SK-N-SH (cell line): ENCODE measurements at regions not wholly inside any gene's neighbourhood (a gene's known extent, or its start where the extent isn't known, plus 50 kb on each side); places are given as distances from the start of the nearest gene placed in this dataset.

ENCODE experiments used
- CHD2 ChIP-seq: fragments of 150-350 bp; IDR thresholded peaks from 2 replicates; pipeline ENCODE4 v1.6.1; 2018; ENCODE audit warnings: low read length; ENCODE audit not compliant: partially characterized antibody
- EZH2phosphoT487 ChIP-seq: fragments of 200-600 bp; sonication (generic); IDR thresholded peaks from 2 replicates; pipeline ENCODE4 v1.6.1; 2017; ENCODE audit warnings: low read depth, mixed run types, mild to moderate bottlenecking, antibody characterized with exemption, moderate library complexity, borderline replicate concordance
- FOSL2 ChIP-seq: IDR thresholded peaks from 2 replicates; pipeline ENCODE4 v1.4.0; 2012; ENCODE audit warnings: low read depth, mild to moderate bottlenecking, moderate library complexity, borderline replicate concordance
- NRF1 ChIP-seq: IDR thresholded peaks from 2 replicates; pipeline ENCODE4 v1.6.1; 2012; ENCODE audit warnings: low read depth, mild to moderate bottlenecking, low read length
- POLR2AphosphoS5 ChIP-seq: IDR thresholded peaks from 2 replicates; pipeline ENCODE4 v1.6.1; 2012; ENCODE audit warnings: low read depth, low read length
- RAD21 ChIP-seq: IDR thresholded peaks from 2 replicates; pipeline ENCODE4 v1.6.1; 2012; ENCODE audit warnings: mild to moderate bottlenecking, low read length
- RCOR1 ChIP-seq: fragments of 150-350 bp; IDR thresholded peaks from 2 replicates; pipeline ENCODE4 v1.6.1; 2017; ENCODE audit warnings: antibody characterized with exemption, low read length
- SIN3A ChIP-seq: IDR thresholded peaks from 2 replicates; pipeline ENCODE4 v1.6.1; 2012; ENCODE audit warnings: low read depth, mild to moderate bottlenecking, low read length, moderate library complexity, borderline replicate concordance
- TEAD4 ChIP-seq: IDR thresholded peaks from 2 replicates; pipeline ENCODE4 v1.4.0; 2012; ENCODE audit warnings: mild to moderate bottlenecking, borderline replicate concordance; ENCODE audit not compliant: insufficient read depth
- TF ChIP-seq, protein P1 (sequence below): fragments of 150-350 bp; IDR thresholded peaks from 2 replicates; pipeline ENCODE4 v1.6.1; 2017; ENCODE audit warnings: antibody characterized with exemption, low read length, low read depth, borderline replicate concordance
- TF ChIP-seq, protein P2 (sequence below): fragments of 200-600 bp; sonication (generic); IDR thresholded peaks from 2 replicates; pipeline ENCODE4 v1.6.1; 2017; ENCODE audit warnings: antibody characterized with exemption, mild to moderate bottlenecking, moderate library complexity
- TF ChIP-seq, protein P3 (sequence below): IDR thresholded peaks from 2 replicates; pipeline ENCODE4 v1.6.1; 2012; ENCODE audit warnings: mild to moderate bottlenecking, low read depth, low read length, moderate library complexity
- TF ChIP-seq, protein P4 (sequence below): IDR thresholded peaks from 2 replicates; pipeline ENCODE4 v1.4.0; 2012; ENCODE audit warnings: low read depth

DNA sequence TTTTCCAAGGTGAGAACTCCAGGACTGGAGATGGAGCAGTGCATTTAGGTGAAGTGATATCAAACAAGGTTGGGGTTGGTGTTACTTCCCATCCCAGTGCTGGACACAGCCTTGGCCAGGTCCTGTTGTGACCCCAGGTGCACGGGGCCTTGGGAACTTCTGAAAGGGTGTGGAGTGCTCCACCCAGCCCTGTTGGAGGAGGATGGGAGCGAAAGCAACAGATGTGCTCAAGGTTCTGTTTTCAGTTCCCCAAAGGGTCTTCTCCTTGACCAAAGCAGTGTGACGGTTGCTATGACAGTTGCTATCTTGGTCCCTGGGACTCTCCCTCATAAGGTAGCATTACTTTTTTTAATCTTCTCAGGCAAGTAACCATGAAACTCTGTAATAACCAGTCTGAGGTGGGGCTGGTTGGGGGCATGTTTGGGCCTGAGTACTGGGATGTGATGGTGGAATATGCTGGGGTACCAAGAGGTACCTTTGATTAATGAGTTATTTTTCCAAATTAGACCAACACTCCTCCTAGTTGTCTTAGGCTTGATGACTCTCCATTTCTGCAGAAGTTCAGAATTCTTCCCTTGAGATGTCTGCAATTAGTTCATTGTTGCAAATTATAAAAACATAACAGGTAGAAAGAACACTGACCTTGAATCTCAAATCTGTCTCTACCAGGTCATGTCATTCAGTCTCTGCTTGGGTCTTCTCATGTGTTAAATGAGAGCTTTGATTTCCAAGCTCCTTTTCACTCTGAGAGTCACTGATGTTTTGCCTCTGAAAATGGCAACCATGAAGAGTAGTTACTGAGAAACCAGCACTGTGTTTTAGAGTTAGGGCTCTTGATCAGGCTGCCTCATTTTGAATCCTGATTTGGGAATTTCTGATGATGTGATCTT lies 154.5 kb downstream of the RPIA start:
- no peak for TF ChIP-seq EZH2phosphoT487
- TF ChIP-seq, protein P1, sequence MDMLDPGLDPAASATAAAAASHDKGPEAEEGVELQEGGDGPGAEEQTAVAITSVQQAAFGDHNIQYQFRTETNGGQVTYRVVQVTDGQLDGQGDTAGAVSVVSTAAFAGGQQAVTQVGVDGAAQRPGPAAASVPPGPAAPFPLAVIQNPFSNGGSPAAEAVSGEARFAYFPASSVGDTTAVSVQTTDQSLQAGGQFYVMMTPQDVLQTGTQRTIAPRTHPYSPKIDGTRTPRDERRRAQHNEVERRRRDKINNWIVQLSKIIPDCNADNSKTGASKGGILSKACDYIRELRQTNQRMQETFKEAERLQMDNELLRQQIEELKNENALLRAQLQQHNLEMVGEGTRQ, result no peak
- TF ChIP-seq, protein P2, sequence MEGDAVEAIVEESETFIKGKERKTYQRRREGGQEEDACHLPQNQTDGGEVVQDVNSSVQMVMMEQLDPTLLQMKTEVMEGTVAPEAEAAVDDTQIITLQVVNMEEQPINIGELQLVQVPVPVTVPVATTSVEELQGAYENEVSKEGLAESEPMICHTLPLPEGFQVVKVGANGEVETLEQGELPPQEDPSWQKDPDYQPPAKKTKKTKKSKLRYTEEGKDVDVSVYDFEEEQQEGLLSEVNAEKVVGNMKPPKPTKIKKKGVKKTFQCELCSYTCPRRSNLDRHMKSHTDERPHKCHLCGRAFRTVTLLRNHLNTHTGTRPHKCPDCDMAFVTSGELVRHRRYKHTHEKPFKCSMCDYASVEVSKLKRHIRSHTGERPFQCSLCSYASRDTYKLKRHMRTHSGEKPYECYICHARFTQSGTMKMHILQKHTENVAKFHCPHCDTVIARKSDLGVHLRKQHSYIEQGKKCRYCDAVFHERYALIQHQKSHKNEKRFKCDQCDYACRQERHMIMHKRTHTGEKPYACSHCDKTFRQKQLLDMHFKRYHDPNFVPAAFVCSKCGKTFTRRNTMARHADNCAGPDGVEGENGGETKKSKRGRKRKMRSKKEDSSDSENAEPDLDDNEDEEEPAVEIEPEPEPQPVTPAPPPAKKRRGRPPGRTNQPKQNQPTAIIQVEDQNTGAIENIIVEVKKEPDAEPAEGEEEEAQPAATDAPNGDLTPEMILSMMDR, result no peak
- no peak for TF ChIP-seq RCOR1
- no peak for TF ChIP-seq SIN3A
- no peak for TF ChIP-seq POLR2AphosphoS5
- TF ChIP-seq CHD2, result no peak
- TF ChIP-seq, protein P3, sequence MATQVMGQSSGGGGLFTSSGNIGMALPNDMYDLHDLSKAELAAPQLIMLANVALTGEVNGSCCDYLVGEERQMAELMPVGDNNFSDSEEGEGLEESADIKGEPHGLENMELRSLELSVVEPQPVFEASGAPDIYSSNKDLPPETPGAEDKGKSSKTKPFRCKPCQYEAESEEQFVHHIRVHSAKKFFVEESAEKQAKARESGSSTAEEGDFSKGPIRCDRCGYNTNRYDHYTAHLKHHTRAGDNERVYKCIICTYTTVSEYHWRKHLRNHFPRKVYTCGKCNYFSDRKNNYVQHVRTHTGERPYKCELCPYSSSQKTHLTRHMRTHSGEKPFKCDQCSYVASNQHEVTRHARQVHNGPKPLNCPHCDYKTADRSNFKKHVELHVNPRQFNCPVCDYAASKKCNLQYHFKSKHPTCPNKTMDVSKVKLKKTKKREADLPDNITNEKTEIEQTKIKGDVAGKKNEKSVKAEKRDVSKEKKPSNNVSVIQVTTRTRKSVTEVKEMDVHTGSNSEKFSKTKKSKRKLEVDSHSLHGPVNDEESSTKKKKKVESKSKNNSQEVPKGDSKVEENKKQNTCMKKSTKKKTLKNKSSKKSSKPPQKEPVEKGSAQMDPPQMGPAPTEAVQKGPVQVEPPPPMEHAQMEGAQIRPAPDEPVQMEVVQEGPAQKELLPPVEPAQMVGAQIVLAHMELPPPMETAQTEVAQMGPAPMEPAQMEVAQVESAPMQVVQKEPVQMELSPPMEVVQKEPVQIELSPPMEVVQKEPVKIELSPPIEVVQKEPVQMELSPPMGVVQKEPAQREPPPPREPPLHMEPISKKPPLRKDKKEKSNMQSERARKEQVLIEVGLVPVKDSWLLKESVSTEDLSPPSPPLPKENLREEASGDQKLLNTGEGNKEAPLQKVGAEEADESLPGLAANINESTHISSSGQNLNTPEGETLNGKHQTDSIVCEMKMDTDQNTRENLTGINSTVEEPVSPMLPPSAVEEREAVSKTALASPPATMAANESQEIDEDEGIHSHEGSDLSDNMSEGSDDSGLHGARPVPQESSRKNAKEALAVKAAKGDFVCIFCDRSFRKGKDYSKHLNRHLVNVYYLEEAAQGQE, result no peak
- TF ChIP-seq RAD21, result no peak
- no peak for TF ChIP-seq TEAD4
- TF ChIP-seq NRF1, result no peak
- no peak for TF ChIP-seq FOSL2
- TF ChIP-seq, protein P4, sequence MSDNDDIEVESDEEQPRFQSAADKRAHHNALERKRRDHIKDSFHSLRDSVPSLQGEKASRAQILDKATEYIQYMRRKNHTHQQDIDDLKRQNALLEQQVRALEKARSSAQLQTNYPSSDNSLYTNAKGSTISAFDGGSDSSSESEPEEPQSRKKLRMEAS, result no peak
